ENCODE measurements at regions not wholly inside any gene's neighbourhood (a gene's known extent, or its start where the extent isn't known, plus 50 kb on each side); places are given as distances from the start of the nearest gene placed in this dataset.

GRCh38 chr18:5646739-5647138 is 102.9 kb upstream of the EPB41L3 start:
- Histone ChIP-seq H3K27me3 (ENCODE audit: insufficient read depth) (no peaks in the 10 kb centered on the region), H3K79me2 (replicated peaks; ENCODE audit: insufficient read depth) (no peaks in the 10 kb centered on the region), H3K27ac (ENCODE audit: low read depth) (no peak overlapping the region), H2AFZ (no peak overlapping the region; the same call in 1 of the 2 replicates), H3K4me1 (ENCODE audit: insufficient read depth) (peaks cover 13% of the 10 kb centered on the region), H3K9me2 (ENCODE audit: insufficient read depth) (no peaks in the 10 kb centered on the region), H4K20me1 (replicated peaks; ENCODE audit: insufficient read depth) (no peaks in the 10 kb centered on the region), H3K36me3 (ENCODE audit: insufficient read depth) (no peaks in the 10 kb centered on the region), H3F3A (replicated peaks; ENCODE audit: low read depth) (no peaks in the 10 kb centered on the region), H3K4me3 (no peak overlapping the region), H3K4me2 (no peak overlapping the region)
- H3K36me3 Mint-ChIP-seq (ENCODE audit: low read depth), result no peaks in the 10 kb centered on the region
- H3K4me3 Mint-ChIP-seq, result no peak overlapping the region
- ATAC-seq (no peak), DNase-seq (ENCODE audit: low spot score) (no peak)
- TF ChIP-seq ZNF114 (CRISPR knock-in tag; IDR thresholded peaks at IDR 0.05), result no peak
- H3K27me3 Mint-ChIP-seq (ENCODE audit: insufficient read depth, low read depth, poor library complexity), result peaks cover 2% of the 10 kb centered on the region
- H3K9me3 Mint-ChIP-seq, result no peaks in the 10 kb centered on the region
- H3K4me1 Mint-ChIP-seq, result peaks cover 29% of the 10 kb centered on the region
- H3K27ac Mint-ChIP-seq, result no peak overlapping the region

GRCh38 chr18:5643288-5643687 is 99.5 kb upstream of the EPB41L3 start:
- Histone ChIP-seq H3K9me2 (ENCODE audit: insufficient read depth) (no peaks in the 10 kb centered on the region), H3F3A (replicated peaks; ENCODE audit: low read depth) (no peaks in the 10 kb centered on the region), H4K20me1 (replicated peaks; ENCODE audit: insufficient read depth) (no peaks in the 10 kb centered on the region), H3K36me3 (ENCODE audit: insufficient read depth) (no peaks in the 10 kb centered on the region), H3K27me3 (ENCODE audit: insufficient read depth) (no peaks in the 10 kb centered on the region), H3K4me1 (ENCODE audit: insufficient read depth) (peaks cover 13% of the 10 kb centered on the region), H3K4me3 (no peak overlapping the region), H2AFZ (no peak overlapping the region), H3K4me2 (no peak overlapping the region), H3K79me2 (replicated peaks; ENCODE audit: insufficient read depth) (no peaks in the 10 kb centered on the region), H3K27ac (ENCODE audit: low read depth) (no peak overlapping the region)
- peaks cover 41% of the 10 kb centered on the region for H3K4me1 Mint-ChIP-seq
- no peak for DNase-seq (ENCODE audit: low spot score)
- H3K9me3 Mint-ChIP-seq, result no peaks in the 10 kb centered on the region
- no peak for ATAC-seq
- no peak overlapping the region for H3K4me3 Mint-ChIP-seq
- H3K27ac Mint-ChIP-seq, result no peak overlapping the region
- no peaks in the 10 kb centered on the region for H3K36me3 Mint-ChIP-seq (ENCODE audit: low read depth)
- peaks cover 4% of the 10 kb centered on the region for H3K27me3 Mint-ChIP-seq (ENCODE audit: insufficient read depth, low read depth, poor library complexity)
- TF ChIP-seq ZNF331 (CRISPR knock-in tag; IDR thresholded peaks at IDR 0.05; ENCODE audit: low read depth), result no peak
- no peak for TF ChIP-seq EZH2 (IDR thresholded peaks at IDR 0.05; ENCODE audit: low read depth, unreplicated experiment)
- no peak for TF ChIP-seq REST (IDR thresholded peaks at IDR 0.05; ENCODE audit: unreplicated experiment)
- no peak for TF ChIP-seq EZH2phosphoT487 (IDR thresholded peaks at IDR 0.05; ENCODE audit: unreplicated experiment)
- TF ChIP-seq CREB1 (CRISPR knock-in tag; IDR thresholded peaks at IDR 0.05; ENCODE audit: low read depth), result no peak
- no peak for TF ChIP-seq ZNF462 (CRISPR knock-in tag; IDR thresholded peaks at IDR 0.05)
- TF ChIP-seq NANOG (IDR thresholded peaks at IDR 0.05; ENCODE audit: borderline replicate concordance), result no peak
- TF ChIP-seq STAT1 (IDR thresholded peaks at IDR 0.05; ENCODE audit: unreplicated experiment), result no peak
- TF ChIP-seq ETS1 (IDR thresholded peaks at IDR 0.05), result no peak
- TF ChIP-seq POLR2AphosphoS5 (IDR thresholded peaks at IDR 0.05; ENCODE audit: low read depth), result no peak
- no peak for TF ChIP-seq JUNB (IDR thresholded peaks at IDR 0.05; ENCODE audit: unreplicated experiment)
- TF ChIP-seq ZNF114 (CRISPR knock-in tag; IDR thresholded peaks at IDR 0.05), result no peak
